Transverse colon (tissue), 4 donors: ENCODE measurements at regions not wholly inside any gene's neighbourhood (a gene's known extent, or its start where the extent isn't known, plus 50 kb on each side); places are given as distances from the start of the nearest gene placed in this dataset.

Experiments used
- CTCF ChIP-seq, 5 experiments: fragments of 200-600 bp in 3 of 5; fragments of 450-650 bp in 2 of 5; sonication (generic) in 3 of 5; IDR thresholded peaks; 1 replicate in 2 of 5; 2 replicates in 3 of 5; pipeline ENCODE4 v1.5.1; 2016 to 2017; ENCODE audit warnings: antibody characterized with exemption in 5 of 5, inconsistent platforms in 3 of 5, mild to moderate bottlenecking in 2 of 5, moderate library complexity in 1 of 5
- EP300 ChIP-seq: sonication (generic); formaldehyde crosslinking; IDR thresholded peaks from one replicate; pipeline ENCODE4 v1.6.1; 2017; ENCODE audit warnings: antibody characterized with exemption, low read depth
- POLR2A ChIP-seq: fragments of 450-650 bp; IDR thresholded peaks from one replicate; pipeline ENCODE4 v1.6.1; 2016; ENCODE audit warnings: antibody characterized with exemption, mild to moderate bottlenecking, moderate library complexity
- POLR2AphosphoS5 ChIP-seq, 3 donors: sonication (generic); formaldehyde crosslinking; IDR thresholded peaks; one replicate each; pipeline ENCODE4 v1.6.1; 2016; ENCODE audit warnings: antibody characterized with exemption in 3 of 3

GRCh38 chr12:89040146-89040964 lies 311.9 kb downstream of the DUSP6 start:
- no peak for TF ChIP-seq POLR2A
- TF ChIP-seq CTCF (IDR thresholded peaks at IDR 0.05) = no peak
- TF ChIP-seq POLR2AphosphoS5 (IDR thresholded peaks at IDR 0.05) = no peak
- no peak for TF ChIP-seq EP300
